HEK293 (cell line): ENCODE measurements at regions not wholly inside any gene's neighbourhood (a gene's known extent, or its start where the extent isn't known, plus 50 kb on each side); places are given as distances from the start of the nearest gene placed in this dataset.

ENCODE experiments used
- CTCF ChIP-seq: fragments of 450-650 bp; formaldehyde crosslinking; IDR thresholded peaks from 2 replicates; pipeline ENCODE4 v1.5.1; 2016; ENCODE audit warnings: missing biosample characterization, missing genetic modification characterization
- MEIS1 ChIP-seq: sonication (generic); formaldehyde crosslinking; IDR thresholded peaks from 2 replicates; pipeline ENCODE4 v1.8.1; 2022; ENCODE audit warnings: missing genetic modification reagents, mild to moderate bottlenecking, borderline replicate concordance
- MZF1 ChIP-seq: fragments of 450-650 bp; formaldehyde crosslinking; IDR thresholded peaks from 2 replicates; pipeline ENCODE4 v1.5.1; 2017; ENCODE audit warnings: missing biosample characterization, missing genetic modification characterization, borderline replicate concordance
- OSR2 ChIP-seq: fragments of 450-650 bp; formaldehyde crosslinking; IDR thresholded peaks from 2 replicates; pipeline ENCODE4 v1.5.1; 2016; ENCODE audit warnings: missing biosample characterization, missing genetic modification characterization
- SALL2 ChIP-seq: fragments of 450-650 bp; formaldehyde crosslinking; IDR thresholded peaks from 2 replicates; pipeline ENCODE4 v1.5.0; 2017; ENCODE audit warnings: missing biosample characterization, mild to moderate bottlenecking, missing genetic modification characterization, borderline replicate concordance
- ZBTB1 ChIP-seq: fragments of 450-650 bp; formaldehyde crosslinking; IDR thresholded peaks from 2 replicates; pipeline ENCODE4 v1.5.1; 2016; ENCODE audit warnings: missing biosample characterization, missing genetic modification characterization
- ZNF2 ChIP-seq: fragments of 450-650 bp; formaldehyde crosslinking; IDR thresholded peaks from 2 replicates; pipeline ENCODE4 v1.5.1; 2016; ENCODE audit warnings: missing biosample characterization, missing genetic modification characterization
- ZNF521 ChIP-seq: fragments of 450-650 bp; formaldehyde crosslinking; IDR thresholded peaks from 2 replicates; pipeline ENCODE4 v1.5.1; 2017; ENCODE audit warnings: missing biosample characterization, mild to moderate bottlenecking, missing genetic modification characterization
- ZNF677 ChIP-seq: fragments of 450-650 bp; IDR thresholded peaks from 2 replicates; pipeline ENCODE4 v1.5.0; 2018; ENCODE audit warnings: missing biosample characterization, mild to moderate bottlenecking, missing genetic modification characterization, moderate library complexity
- ZSCAN4 ChIP-seq: fragments of 450-650 bp; formaldehyde crosslinking; IDR thresholded peaks from 2 replicates; pipeline ENCODE4 v1.5.1; 2017; ENCODE audit warnings: missing biosample characterization, missing genetic modification characterization
- TF ChIP-seq, protein P1 (sequence below): fragments of 450-650 bp; formaldehyde crosslinking; IDR thresholded peaks from 2 replicates; pipeline ENCODE4 v1.5.1; 2016; ENCODE audit warnings: missing biosample characterization, missing genetic modification characterization

- no peak for TF ChIP-seq ZNF521 (tag by site-specific recombination)
- TF ChIP-seq CTCF (tag by site-specific recombination): no peak
- no peak for TF ChIP-seq OSR2 (tag by site-specific recombination)
- no peak for TF ChIP-seq ZSCAN4
- no peak for TF ChIP-seq ZNF677 (tag by site-specific recombination)
- no peak for TF ChIP-seq ZNF2 (tag by site-specific recombination)
- TF ChIP-seq ZBTB1 (tag by site-specific recombination): no peak
- TF ChIP-seq, protein P1, sequence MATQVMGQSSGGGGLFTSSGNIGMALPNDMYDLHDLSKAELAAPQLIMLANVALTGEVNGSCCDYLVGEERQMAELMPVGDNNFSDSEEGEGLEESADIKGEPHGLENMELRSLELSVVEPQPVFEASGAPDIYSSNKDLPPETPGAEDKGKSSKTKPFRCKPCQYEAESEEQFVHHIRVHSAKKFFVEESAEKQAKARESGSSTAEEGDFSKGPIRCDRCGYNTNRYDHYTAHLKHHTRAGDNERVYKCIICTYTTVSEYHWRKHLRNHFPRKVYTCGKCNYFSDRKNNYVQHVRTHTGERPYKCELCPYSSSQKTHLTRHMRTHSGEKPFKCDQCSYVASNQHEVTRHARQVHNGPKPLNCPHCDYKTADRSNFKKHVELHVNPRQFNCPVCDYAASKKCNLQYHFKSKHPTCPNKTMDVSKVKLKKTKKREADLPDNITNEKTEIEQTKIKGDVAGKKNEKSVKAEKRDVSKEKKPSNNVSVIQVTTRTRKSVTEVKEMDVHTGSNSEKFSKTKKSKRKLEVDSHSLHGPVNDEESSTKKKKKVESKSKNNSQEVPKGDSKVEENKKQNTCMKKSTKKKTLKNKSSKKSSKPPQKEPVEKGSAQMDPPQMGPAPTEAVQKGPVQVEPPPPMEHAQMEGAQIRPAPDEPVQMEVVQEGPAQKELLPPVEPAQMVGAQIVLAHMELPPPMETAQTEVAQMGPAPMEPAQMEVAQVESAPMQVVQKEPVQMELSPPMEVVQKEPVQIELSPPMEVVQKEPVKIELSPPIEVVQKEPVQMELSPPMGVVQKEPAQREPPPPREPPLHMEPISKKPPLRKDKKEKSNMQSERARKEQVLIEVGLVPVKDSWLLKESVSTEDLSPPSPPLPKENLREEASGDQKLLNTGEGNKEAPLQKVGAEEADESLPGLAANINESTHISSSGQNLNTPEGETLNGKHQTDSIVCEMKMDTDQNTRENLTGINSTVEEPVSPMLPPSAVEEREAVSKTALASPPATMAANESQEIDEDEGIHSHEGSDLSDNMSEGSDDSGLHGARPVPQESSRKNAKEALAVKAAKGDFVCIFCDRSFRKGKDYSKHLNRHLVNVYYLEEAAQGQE: no peak
- no peak for TF ChIP-seq MEIS1 (CRISPR knock-in tag)
- TF ChIP-seq MZF1: no peak
- TF ChIP-seq SALL2 (tag by site-specific recombination): no peak
Observed at GRCh38 chr3:110677506-110677905, 394.1 kb upstream of the NECTIN3 start.
